ENCODE measurements at regions not wholly inside any gene's neighbourhood (a gene's known extent, or its start where the extent isn't known, plus 50 kb on each side); places are given as distances from the start of the nearest gene placed in this dataset.

GRCh38 chr3:106063909-106064308 is 195.1 kb upstream of the CBLB start:
- TF ChIP-seq, protein P1, sequence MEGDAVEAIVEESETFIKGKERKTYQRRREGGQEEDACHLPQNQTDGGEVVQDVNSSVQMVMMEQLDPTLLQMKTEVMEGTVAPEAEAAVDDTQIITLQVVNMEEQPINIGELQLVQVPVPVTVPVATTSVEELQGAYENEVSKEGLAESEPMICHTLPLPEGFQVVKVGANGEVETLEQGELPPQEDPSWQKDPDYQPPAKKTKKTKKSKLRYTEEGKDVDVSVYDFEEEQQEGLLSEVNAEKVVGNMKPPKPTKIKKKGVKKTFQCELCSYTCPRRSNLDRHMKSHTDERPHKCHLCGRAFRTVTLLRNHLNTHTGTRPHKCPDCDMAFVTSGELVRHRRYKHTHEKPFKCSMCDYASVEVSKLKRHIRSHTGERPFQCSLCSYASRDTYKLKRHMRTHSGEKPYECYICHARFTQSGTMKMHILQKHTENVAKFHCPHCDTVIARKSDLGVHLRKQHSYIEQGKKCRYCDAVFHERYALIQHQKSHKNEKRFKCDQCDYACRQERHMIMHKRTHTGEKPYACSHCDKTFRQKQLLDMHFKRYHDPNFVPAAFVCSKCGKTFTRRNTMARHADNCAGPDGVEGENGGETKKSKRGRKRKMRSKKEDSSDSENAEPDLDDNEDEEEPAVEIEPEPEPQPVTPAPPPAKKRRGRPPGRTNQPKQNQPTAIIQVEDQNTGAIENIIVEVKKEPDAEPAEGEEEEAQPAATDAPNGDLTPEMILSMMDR (IDR thresholded peaks at IDR 0.05): no peak
- no peak for TF ChIP-seq ZFX (IDR thresholded peaks at IDR 0.05; ENCODE audit: borderline replicate concordance)

All from 22Rv1 (cell line).